Panc1 (cell line): ENCODE measurements at regions not wholly inside any gene's neighbourhood (a gene's known extent, or its start where the extent isn't known, plus 50 kb on each side); places are given as distances from the start of the nearest gene placed in this dataset.

Experiments used
- ATAC-seq: fragments of 200-7000 bp; cut with Tn5 transposase; 2 replicates; pipeline ENCODE4 v1.9.1; 2020; ENCODE audit warnings: mild to moderate bottlenecking, moderate library complexity
- BruUV-seq: library from RNA; stranded (reverse); fragments of 400-500 nt; replicated peaks from 2 replicates; lab custom pipeline; 2021; lab: Mats Ljungman, UMichigan
- CTCF ChIA-PET: fragments of 300-600 bp; sonication (Branson Sonifier 250); formaldehyde crosslinking; loops from one replicate; lab custom pipeline; 2022; ENCODE audit warnings: antibody characterized with exemption; lab: Charles Lee
- POLR2A ChIA-PET: fragments of 300-600 bp; sonication (Branson Sonifier 250); formaldehyde crosslinking; loops from one replicate; lab custom pipeline; 2022; ENCODE audit warnings: antibody characterized with exemption; lab: Charles Lee
- DNase-seq: peaks from one replicate; pipeline ENCODE4 v3.0.0-alpha.2; 2010; ENCODE audit warnings: low read depth, low spot score
- H3K27ac ChIP-seq: 2 replicates; pipeline ENCODE4 v1.5.1; 2011; ENCODE audit warnings: mild to moderate bottlenecking, low read length, inconsistent platforms
- H3K27me3 ChIP-seq: fragments of 200-500 bp; sonication (Bioruptor generic); 2 replicates; pipeline ENCODE4 v1.6.0; 2014; ENCODE audit warnings: low read length, inconsistent platforms; ENCODE audit not compliant: control insufficient read depth, insufficient read depth
- H3K36me3 ChIP-seq: fragments of 200-500 bp; sonication (Bioruptor generic); 2 replicates; pipeline ENCODE4 v1.5.1; 2014; ENCODE audit warnings: inconsistent platforms, mild to moderate bottlenecking, low read length, moderate library complexity; ENCODE audit not compliant: control insufficient read depth, insufficient read depth
- H3K4me1 ChIP-seq: 2 replicates; pipeline ENCODE4 v1.5.1; 2011; ENCODE audit warnings: inconsistent platforms, mild to moderate bottlenecking, low read length, moderate library complexity; ENCODE audit not compliant: control insufficient read depth, insufficient read depth
- H3K4me3 ChIP-seq, 2 experiments: 2 replicates each; pipeline ENCODE4 v1.5.1; 2011 to 2012; ENCODE audit warnings: low read depth in 2 of 2, low read length in 2 of 2, mild to moderate bottlenecking in 2 of 2, inconsistent platforms in 1 of 2, moderate library complexity in 1 of 2
- H3K9me3 ChIP-seq: fragments of 200-500 bp; sonication (Bioruptor generic); 2 replicates; pipeline ENCODE4 v1.5.1; 2014; ENCODE audit warnings: low read depth, mild to moderate bottlenecking, inconsistent platforms, low read length, moderate library complexity; ENCODE audit not compliant: control insufficient read depth, insufficient read depth
- CTCF ChIP-seq: fragments of 450-650 bp; IDR thresholded peaks from 2 replicates; pipeline ENCODE4 v1.5.1; 2017; ENCODE audit warnings: mild to moderate bottlenecking
- POLR2AphosphoS5 ChIP-seq: IDR thresholded peaks from 2 replicates; pipeline ENCODE4 v1.6.1; 2012; ENCODE audit warnings: mild to moderate bottlenecking, low read depth, low read length, moderate library complexity
- REST ChIP-seq, 2 experiments: IDR thresholded peaks; 2 replicates each; pipeline ENCODE4 v1.6.1; 2011 to 2012; ENCODE audit warnings: low read depth in 2 of 2, control low read depth in 1 of 2, low read length in 1 of 2, mild to moderate bottlenecking in 1 of 2, moderate library complexity in 1 of 2; ENCODE audit not compliant: insufficient read depth in 1 of 2
- SIN3A ChIP-seq: IDR thresholded peaks from 2 replicates; pipeline ENCODE4 v1.6.1; 2012; ENCODE audit warnings: low read depth, mild to moderate bottlenecking, low read length, moderate library complexity, borderline replicate concordance; ENCODE audit not compliant: insufficient read depth
- TCF7L2 ChIP-seq: IDR thresholded peaks from 2 replicates; pipeline ENCODE4 v1.6.1; 2011; ENCODE audit warnings: mild to moderate bottlenecking, low read depth, low read length, inconsistent platforms
- in situ Hi-C: cut with HindIII; loops from 2 replicates; pipeline ENCODE4 v1.10.0; 2016; ENCODE audit warnings: low sequenced_read_pairs, low pct_unique_long_range_greater_than_20kb
- intact Hi-C: fragments of 100-400 bp; cut with micrococcal nuclease; formaldehyde crosslinking; loops from one replicate; pipeline ENCODE4 v1.10.0; 2022; ENCODE audit not compliant: unreplicated experiment

GRCh38 chrX:771536-771935 lies 140.9 kb downstream of the SHOX start:
- POLR2A ChIA-PET = no interaction called here
- H3K9me3 ChIP-seq = no peaks in the 10 kb centered on the region
- no peaks in the 10 kb centered on the region for H3K36me3 ChIP-seq
- H3K27ac ChIP-seq = no peak overlapping the region
- no peak for TF ChIP-seq CTCF
- TF ChIP-seq REST (IDR thresholded peaks at IDR 0.05; ENCODE audit: insufficient read depth in 1 of 2, low read depth in 2 of 2, low read length in 1 of 2) = no peak
- TF ChIP-seq SIN3A = no peak
- no peak for TF ChIP-seq POLR2AphosphoS5
- no peak for TF ChIP-seq TCF7L2
- no peaks in the 10 kb centered on the region for H3K4me1 ChIP-seq
- intact Hi-C loops (no loop called here), in situ Hi-C loops (no loop called here)
- CTCF ChIA-PET = no interaction called here
- ATAC-seq (no peak), DNase-seq (no peak)
- no peak overlapping the region for H3K4me3 ChIP-seq
- no peaks in the 10 kb centered on the region for H3K27me3 ChIP-seq
- BruUV-seq = no TSS peak

- ATAC-seq = no peak
- H3K9me3 ChIP-seq = no peaks in the 10 kb centered on the region
- CTCF ChIA-PET = no interaction called here
These were observed 139.2 kb downstream of the SHOX start for GRCh38 chrX:769796-770195.

More at GRCh38 chrX:769796-770195, 139.2 kb downstream of the SHOX start:
- no peak for DNase-seq
- TF ChIP-seq TCF7L2 (no peak), SIN3A (no peak), CTCF (no peak), REST (IDR thresholded peaks at IDR 0.05; ENCODE audit: insufficient read depth in 1 of 2, low read depth in 2 of 2, low read length in 1 of 2) (no peak), POLR2AphosphoS5 (no peak)
- intact Hi-C loops = no loop called here
- POLR2A ChIA-PET = no interaction called here
- no TSS peak for BruUV-seq
- H3K27ac ChIP-seq = no peak overlapping the region
- no peaks in the 10 kb centered on the region for H3K4me1 ChIP-seq
- H3K4me3 ChIP-seq = no peak overlapping the region
- in situ Hi-C loops = no loop called here
- no peaks in the 10 kb centered on the region for H3K36me3 ChIP-seq
- no peaks in the 10 kb centered on the region for H3K27me3 ChIP-seq
